ENCODE measurements at regions not wholly inside any gene's neighbourhood (a gene's known extent, or its start where the extent isn't known, plus 50 kb on each side); places are given as distances from the start of the nearest gene placed in this dataset.

GRCh38 chr5:88130211-88130815 is 138.3 kb downstream of the TMEM161B start:
- FAIRE-seq (no peak), DNase-seq (ENCODE audit: insufficient read length, low spot score) (no peak)
- no peak for TF ChIP-seq CTCF (IDR thresholded peaks at IDR 0.05; ENCODE audit: insufficient read depth, missing control alignments)

DNA sequence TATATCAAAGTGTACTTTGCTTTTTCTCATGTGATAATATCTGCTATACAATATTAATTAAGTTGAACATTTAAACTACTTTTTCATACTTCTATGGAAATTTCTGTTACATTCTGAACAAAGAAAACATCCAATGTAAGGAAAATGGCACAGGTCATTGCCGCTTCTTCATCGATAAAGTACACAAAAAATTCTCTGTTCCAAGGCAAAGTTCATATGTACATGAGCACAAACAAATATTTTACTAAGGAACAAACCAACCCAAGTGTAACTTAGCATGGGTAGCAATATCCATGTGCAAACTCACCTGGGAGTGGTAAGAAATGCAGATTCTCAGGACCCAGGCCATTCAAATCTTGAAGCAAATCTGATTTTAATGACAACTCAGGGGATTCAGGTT is 139.8 kb downstream of the TMEM161B start:
- no peak for TF ChIP-seq CTCF (IDR thresholded peaks at IDR 0.05; ENCODE audit: insufficient read depth, missing control alignments)
- FAIRE-seq (no peak), DNase-seq (ENCODE audit: insufficient read length, low spot score) (no peak)

- DNase-seq (ENCODE audit: insufficient read length, low spot score) (no peak), FAIRE-seq (no peak)
- no peak for TF ChIP-seq CTCF (IDR thresholded peaks at IDR 0.05; ENCODE audit: insufficient read depth, missing control alignments)
Measured at GRCh38 chr5:88119535-88120125, 149.0 kb downstream of the TMEM161B start.

DNA sequence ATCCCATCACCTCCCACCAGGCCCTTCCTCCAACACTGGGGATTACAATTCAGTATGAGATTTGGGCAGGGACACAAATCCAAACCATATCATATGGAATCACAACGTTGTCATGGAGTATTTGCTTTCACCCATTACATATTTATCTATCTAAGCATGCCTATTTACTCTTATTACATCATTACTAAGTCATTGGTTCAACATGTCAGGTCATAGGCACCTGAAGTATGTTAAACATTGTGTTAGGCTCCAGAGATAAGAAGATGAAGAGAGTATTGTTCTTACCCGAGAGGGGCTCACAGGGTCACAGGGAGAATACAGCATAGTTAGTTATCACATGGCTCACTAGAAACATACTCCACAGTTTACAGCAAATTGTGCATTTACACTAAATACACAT is 150.5 kb downstream of the TMEM161B start:
- FAIRE-seq, result no peak
- no peak for DNase-seq (ENCODE audit: insufficient read length, low spot score)
- no peak for TF ChIP-seq CTCF (IDR thresholded peaks at IDR 0.05; ENCODE audit: insufficient read depth, missing control alignments)

GRCh38 chr5:88117546-88117945 is 151.1 kb downstream of the TMEM161B start:
- DNase-seq (ENCODE audit: insufficient read length, low spot score) (no peak), FAIRE-seq (no peak)
- TF ChIP-seq CTCF (IDR thresholded peaks at IDR 0.05; ENCODE audit: insufficient read depth, missing control alignments), result no peak

DNA sequence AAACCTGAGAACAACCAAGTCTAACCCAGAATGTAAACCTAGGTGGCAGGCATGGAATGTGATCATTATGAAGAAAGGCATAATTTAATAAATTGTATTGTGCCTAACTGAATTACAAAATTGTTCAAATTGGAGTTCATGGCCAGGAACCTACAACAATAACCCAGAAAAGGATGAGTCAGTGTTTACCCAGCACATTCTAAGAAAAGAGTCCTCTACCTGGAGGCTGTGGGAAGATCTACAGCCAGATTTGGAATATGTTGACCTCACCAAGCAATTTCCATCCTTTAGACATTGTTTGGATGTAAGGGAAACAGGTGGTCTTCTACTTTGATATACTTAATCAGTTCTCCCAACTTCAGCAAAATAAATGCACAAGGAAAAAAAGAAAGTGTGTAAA is 152.2 kb downstream of the TMEM161B start:
- no peak for FAIRE-seq

More for the DNA sequence above, 152.2 kb downstream of the TMEM161B start:
- DNase-seq (ENCODE audit: insufficient read length, low spot score), result no peak
- no peak for TF ChIP-seq CTCF (IDR thresholded peaks at IDR 0.05; ENCODE audit: insufficient read depth, missing control alignments)

Measured in D721Med (cell line).